ENCODE measurements at regions not wholly inside any gene's neighbourhood (a gene's known extent, or its start where the extent isn't known, plus 50 kb on each side); places are given as distances from the start of the nearest gene placed in this dataset.

DNA sequence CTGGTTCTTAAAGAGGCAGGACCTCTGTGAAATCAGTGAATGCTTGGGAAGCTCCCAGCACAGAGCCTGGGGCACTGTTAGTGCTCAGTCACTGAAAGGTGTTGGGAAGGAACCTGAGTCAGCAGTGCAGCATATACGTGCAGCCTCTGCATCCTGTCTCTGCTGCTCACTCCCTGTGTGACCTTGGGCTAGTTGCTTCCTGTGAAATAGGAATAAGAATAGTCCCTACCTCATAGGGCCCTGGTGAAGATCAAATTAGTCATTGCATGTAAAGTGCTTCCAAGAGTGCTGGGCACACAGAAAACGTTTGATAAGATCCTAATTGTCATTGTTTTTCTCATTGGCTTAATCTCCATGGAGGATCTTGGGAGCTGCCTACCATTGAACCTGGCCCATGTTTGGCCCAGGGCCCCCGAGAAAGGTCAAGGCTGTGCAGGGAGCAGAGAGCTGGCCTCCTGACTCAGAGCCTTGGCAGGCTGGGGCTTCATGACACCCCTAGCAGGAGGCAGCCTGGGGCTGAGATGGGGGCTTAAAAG, 73.3 kb upstream of the COL13A1 start:
- Histone ChIP-seq H3K27me3 (ENCODE audit: insufficient read depth, low read length) (no peaks in the 10 kb centered on the region), H2AFZ (ENCODE audit: low read depth, low read length) (no peak overlapping the region), H3K27ac (ENCODE audit: low read depth, low read length) (peak overlapping the region; percentile 28), H3K4me1 (ENCODE audit: insufficient read depth, low read length) (peaks cover 43% of the 10 kb centered on the region), H3K4me3 (ENCODE audit: insufficient read depth, low read depth, low read length) (no peak overlapping the region), H3K9ac (ENCODE audit: low read length) (no peak overlapping the region), H3K36me3 (ENCODE audit: insufficient read depth, low read length) (no peaks in the 10 kb centered on the region), H3K79me2 (ENCODE audit: insufficient read depth, low read length) (no peaks in the 10 kb centered on the region), H3K9me3 (ENCODE audit: insufficient read depth, low read depth, low read length) (no peaks in the 10 kb centered on the region), H3K4me2 (ENCODE audit: low read length) (peak overlapping the region; percentile 42), H4K20me1 (ENCODE audit: insufficient read depth, low read length) (no peaks in the 10 kb centered on the region)
- H3K27ac Mint-ChIP-seq (ENCODE audit: unreplicated experiment) = peak overlapping the region; percentile 41
- H3K4me1 Mint-ChIP-seq (ENCODE audit: low read depth, unreplicated experiment) = peaks cover 22% of the 10 kb centered on the region
- H3K4me3 Mint-ChIP-seq (ENCODE audit: unreplicated experiment) = no peak overlapping the region
- FAIRE-seq = no peak
- DNase-seq (ENCODE audit: low read depth) = peak; percentile 63
- peaks cover 4% of the 10 kb centered on the region for H3K27me3 Mint-ChIP-seq (ENCODE audit: low read depth, unreplicated experiment)
- peaks cover 3% of the 10 kb centered on the region for H3K9me3 Mint-ChIP-seq (ENCODE audit: unreplicated experiment)
- TF ChIP-seq EZH2 (IDR thresholded peaks at IDR 0.05; ENCODE audit: insufficient read depth, low read length) = no peak
- TF ChIP-seq, protein P1, sequence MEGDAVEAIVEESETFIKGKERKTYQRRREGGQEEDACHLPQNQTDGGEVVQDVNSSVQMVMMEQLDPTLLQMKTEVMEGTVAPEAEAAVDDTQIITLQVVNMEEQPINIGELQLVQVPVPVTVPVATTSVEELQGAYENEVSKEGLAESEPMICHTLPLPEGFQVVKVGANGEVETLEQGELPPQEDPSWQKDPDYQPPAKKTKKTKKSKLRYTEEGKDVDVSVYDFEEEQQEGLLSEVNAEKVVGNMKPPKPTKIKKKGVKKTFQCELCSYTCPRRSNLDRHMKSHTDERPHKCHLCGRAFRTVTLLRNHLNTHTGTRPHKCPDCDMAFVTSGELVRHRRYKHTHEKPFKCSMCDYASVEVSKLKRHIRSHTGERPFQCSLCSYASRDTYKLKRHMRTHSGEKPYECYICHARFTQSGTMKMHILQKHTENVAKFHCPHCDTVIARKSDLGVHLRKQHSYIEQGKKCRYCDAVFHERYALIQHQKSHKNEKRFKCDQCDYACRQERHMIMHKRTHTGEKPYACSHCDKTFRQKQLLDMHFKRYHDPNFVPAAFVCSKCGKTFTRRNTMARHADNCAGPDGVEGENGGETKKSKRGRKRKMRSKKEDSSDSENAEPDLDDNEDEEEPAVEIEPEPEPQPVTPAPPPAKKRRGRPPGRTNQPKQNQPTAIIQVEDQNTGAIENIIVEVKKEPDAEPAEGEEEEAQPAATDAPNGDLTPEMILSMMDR (IDR thresholded peaks at IDR 0.05; ENCODE audit: insufficient read depth, low read depth, low read length) = no peak
- H3K36me3 Mint-ChIP-seq (ENCODE audit: low read depth, unreplicated experiment) = no peaks in the 10 kb centered on the region

DNA sequence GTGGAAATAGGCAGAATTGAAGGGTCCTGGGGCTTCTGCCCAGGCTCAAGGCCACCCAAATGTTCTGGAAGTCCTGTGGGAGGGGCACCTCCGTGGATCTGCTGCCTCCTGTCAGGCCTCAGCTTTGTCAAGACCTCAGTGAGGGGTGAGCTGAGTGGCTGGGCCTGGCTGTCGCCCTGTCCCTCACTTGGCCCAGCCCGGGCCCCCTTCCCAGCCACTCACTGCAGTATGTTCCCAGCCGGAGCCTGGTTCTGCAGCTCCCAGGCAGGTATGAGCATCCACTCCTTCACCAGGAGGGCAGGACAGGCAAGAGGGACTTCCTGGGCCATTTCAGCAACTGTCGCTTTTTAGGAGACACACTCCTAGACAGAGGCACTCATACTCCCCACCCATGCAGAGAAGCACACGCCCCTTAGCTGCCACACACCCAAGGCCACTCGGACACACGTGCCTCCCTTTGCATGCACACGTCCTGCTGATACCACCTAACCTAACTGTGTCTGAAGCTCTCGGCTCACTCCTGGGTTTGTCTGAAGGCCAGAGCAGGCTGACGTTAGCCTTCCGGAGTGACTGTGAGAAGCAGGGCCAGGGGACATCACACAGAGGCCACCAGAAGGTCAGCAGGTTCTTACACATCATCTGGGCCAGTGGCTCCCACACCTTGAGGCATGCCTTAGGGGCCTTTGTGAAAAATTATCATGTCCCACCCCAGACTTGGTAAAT, 72.2 kb upstream of the COL13A1 start:
- Histone ChIP-seq H4K20me1 (ENCODE audit: insufficient read depth, low read length) (no peaks in the 10 kb centered on the region), H3K27ac (ENCODE audit: low read depth, low read length) (no peak overlapping the region), H3K79me2 (ENCODE audit: insufficient read depth, low read length) (no peaks in the 10 kb centered on the region), H3K4me2 (ENCODE audit: low read length) (no peak overlapping the region), H2AFZ (ENCODE audit: low read depth, low read length) (no peak overlapping the region), H3K27me3 (ENCODE audit: insufficient read depth, low read length) (no peaks in the 10 kb centered on the region), H3K36me3 (ENCODE audit: insufficient read depth, low read length) (no peaks in the 10 kb centered on the region), H3K4me3 (ENCODE audit: insufficient read depth, low read depth, low read length) (no peak overlapping the region), H3K9me3 (ENCODE audit: insufficient read depth, low read depth, low read length) (peaks cover 2% of the 10 kb centered on the region), H3K9ac (ENCODE audit: low read length) (no peak overlapping the region), H3K4me1 (ENCODE audit: insufficient read depth, low read length) (peaks cover 54% of the 10 kb centered on the region)
- Mint-ChIP-seq H3K4me1 (ENCODE audit: low read depth, unreplicated experiment) (peaks cover 30% of the 10 kb centered on the region), H3K27me3 (ENCODE audit: low read depth, unreplicated experiment) (no peaks in the 10 kb centered on the region), H3K4me3 (ENCODE audit: unreplicated experiment) (no peak overlapping the region), H3K9me3 (ENCODE audit: unreplicated experiment) (no peaks in the 10 kb centered on the region), H3K36me3 (ENCODE audit: low read depth, unreplicated experiment) (no peaks in the 10 kb centered on the region), H3K27ac (ENCODE audit: unreplicated experiment) (no peak overlapping the region)
- DNase-seq (ENCODE audit: low read depth) = no peak
- FAIRE-seq = no peak
- TF ChIP-seq, protein P1 (IDR thresholded peaks at IDR 0.05; ENCODE audit: insufficient read depth, low read depth, low read length) = no peak
- TF ChIP-seq EZH2 (IDR thresholded peaks at IDR 0.05; ENCODE audit: insufficient read depth, low read length) = no peak

Measured in astrocyte (in vitro differentiated cells and primary cell).